HG03354 (cell line): ENCODE measurements at regions not wholly inside any gene's neighbourhood (a gene's known extent, or its start where the extent isn't known, plus 50 kb on each side); places are given as distances from the start of the nearest gene placed in this dataset.

Source experiments
- ATAC-seq: cut with Tn5 transposase; IDR thresholded peaks from one replicate; pipeline ENCODE4 v1.9.1; 2021; ENCODE audit warnings: mild to moderate bottlenecking; ENCODE audit not compliant: unreplicated experiment, poor library complexity, severe bottlenecking

- no peak for ATAC-seq
Measured at GRCh38 chr10:88219753-88220152, 356.3 kb downstream of the PTEN start.

GRCh38 chr10:88221010-88221973 is 357.9 kb downstream of the PTEN start:
- no peak for ATAC-seq

GRCh38 chr10:88222881-88223280 is 359.5 kb downstream of the PTEN start:
- ATAC-seq, result no peak
